ENCODE measurements at regions not wholly inside any gene's neighbourhood (a gene's known extent, or its start where the extent isn't known, plus 50 kb on each side); places are given as distances from the start of the nearest gene placed in this dataset.

- DNase-seq (ENCODE audit: low read depth) = no peak
- H3K4me3 ChIP-seq (ENCODE audit: low read length) = no peak overlapping the region
- TF ChIP-seq CTCF (IDR thresholded peaks at IDR 0.05; ENCODE audit: insufficient read depth, low read depth, low read length, missing control alignments) = no peak
Observed at GRCh38 chr22:49242480-49242879, 585.2 kb downstream of the BRD1 start.

GRCh38 chr22:49241174-49241851 is 586.4 kb downstream of the BRD1 start:
- H3K4me3 ChIP-seq (ENCODE audit: low read length) = no peak overlapping the region
- no peak for TF ChIP-seq CTCF (IDR thresholded peaks at IDR 0.05; ENCODE audit: insufficient read depth, low read depth, low read length, missing control alignments)
- no peak for DNase-seq (ENCODE audit: low read depth)

- TF ChIP-seq CTCF (IDR thresholded peaks at IDR 0.05; ENCODE audit: insufficient read depth, low read depth, low read length, missing control alignments) = no peak
- no peak for DNase-seq (ENCODE audit: low read depth)
Observed at GRCh38 chr22:49240472-49240871, 587.2 kb downstream of the BRD1 start.

GRCh38 chr22:49240016-49240380 is 587.7 kb downstream of the BRD1 start:
- no peak for DNase-seq (ENCODE audit: low read depth)
- no peak overlapping the region for H3K4me3 ChIP-seq (ENCODE audit: low read length)
- TF ChIP-seq CTCF (IDR thresholded peaks at IDR 0.05; ENCODE audit: insufficient read depth, low read depth, low read length, missing control alignments) = no peak

More at GRCh38 chr22:49240472-49240871, 587.2 kb downstream of the BRD1 start:
- no peak overlapping the region for H3K4me3 ChIP-seq (ENCODE audit: low read length)

GRCh38 chr22:49239264-49240015 is 588.2 kb downstream of the BRD1 start:
- no peak for DNase-seq (ENCODE audit: low read depth)
- TF ChIP-seq CTCF (IDR thresholded peaks at IDR 0.05; ENCODE audit: insufficient read depth, low read depth, low read length, missing control alignments) = no peak

GRCh38 chr22:49238181-49239141 is 589.2 kb downstream of the BRD1 start:
- no peak for TF ChIP-seq CTCF (IDR thresholded peaks at IDR 0.05; ENCODE audit: insufficient read depth, low read depth, low read length, missing control alignments)
- DNase-seq (ENCODE audit: low read depth) = no peak
- H3K4me3 ChIP-seq (ENCODE audit: low read length) = no peak overlapping the region

More at GRCh38 chr22:49239264-49240015, 588.2 kb downstream of the BRD1 start:
- H3K4me3 ChIP-seq (ENCODE audit: low read length) = no peak overlapping the region

Measured in epithelial cell of esophagus (primary cell).